WTC11 (cell line): ENCODE measurements at regions not wholly inside any gene's neighbourhood (a gene's known extent, or its start where the extent isn't known, plus 50 kb on each side); places are given as distances from the start of the nearest gene placed in this dataset.

Source experiments
- ATAC-seq: fragments of 200-7000 bp; cut with Tn5 transposase; 2 replicates; pipeline ENCODE4 v1.10.0; 2021; ENCODE audit warnings: mild to moderate bottlenecking, moderate library complexity
- CTCF ChIA-PET: fragments of 300-600 bp; sonication (Branson Sonifier 250); formaldehyde crosslinking; loops from one replicate; lab custom pipeline; 2021; ENCODE audit warnings: antibody characterized with exemption; lab: Charles Lee
- POLR2A ChIA-PET: fragments of 350-600 bp; sonication (Branson Sonifier 250); formaldehyde crosslinking; loops from one replicate; lab custom pipeline; 2021; ENCODE audit warnings: antibody characterized with exemption; lab: Charles Lee
- DNase-seq: peaks from one replicate; pipeline ENCODE4 v3.0.0; 2021; ENCODE audit warnings: low spot score
- H3K27ac Mint-ChIP-seq: 2 replicates; pipeline ENCODE4 v1.8.0; 2021; ENCODE audit warnings: mixed read lengths
- H3K27me3 Mint-ChIP-seq: 2 replicates; pipeline ENCODE4 v1.8.0; 2021; ENCODE audit warnings: low read depth, mild to moderate bottlenecking, moderate library complexity, mixed read lengths
- H3K36me3 Mint-ChIP-seq: 2 replicates; pipeline ENCODE4 v1.8.0; 2021; ENCODE audit warnings: mixed read lengths
- H3K4me1 Mint-ChIP-seq: 2 replicates; pipeline ENCODE4 v1.8.0; 2022; ENCODE audit warnings: mixed read lengths
- H3K4me3 Mint-ChIP-seq: 2 replicates; pipeline ENCODE4 v1.8.0; 2021; ENCODE audit warnings: mild to moderate bottlenecking, moderate library complexity, mixed read lengths
- H3K9me3 Mint-ChIP-seq: 2 replicates; pipeline ENCODE4 v1.8.0; 2021; ENCODE audit warnings: mixed read lengths
- CBFB ChIP-seq: sonication (generic); formaldehyde crosslinking; IDR thresholded peaks from 2 replicates; pipeline ENCODE4 v1.8.1; 2022; ENCODE audit warnings: mild to moderate bottlenecking, low read depth, missing genetic modification reagents
- CREM ChIP-seq: sonication (generic); formaldehyde crosslinking; IDR thresholded peaks from 2 replicates; pipeline ENCODE4 v1.8.1; 2022; ENCODE audit warnings: mild to moderate bottlenecking, missing genetic modification reagents, moderate library complexity
- EMX1 ChIP-seq: fragments of 250-450 bp; sonication (Bioruptor Pico); IDR thresholded peaks from 2 replicates; pipeline ENCODE4 v1.8.0; 2021; ENCODE audit warnings: mild to moderate bottlenecking
- GABPB1 ChIP-seq: sonication (generic); formaldehyde crosslinking; IDR thresholded peaks from 2 replicates; pipeline ENCODE4 v1.8.1; 2023; ENCODE audit warnings: mild to moderate bottlenecking, missing genetic modification reagents
- NFYB ChIP-seq: sonication (generic); formaldehyde crosslinking; conservative IDR thresholded peaks from 2 replicates; pipeline ENCODE4 v1.8.0; 2022; ENCODE audit warnings: low read depth, missing genetic modification reagents
- NR3C1 ChIP-seq: sonication (generic); formaldehyde crosslinking; conservative IDR thresholded peaks from 2 replicates; pipeline ENCODE4 v1.8.1; 2023; ENCODE audit warnings: low read depth, mild to moderate bottlenecking, missing genetic modification reagents
- RELA ChIP-seq: sonication (generic); formaldehyde crosslinking; IDR thresholded peaks from 2 replicates; pipeline ENCODE4 v1.8.1; 2022; ENCODE audit warnings: missing genetic modification reagents, mild to moderate bottlenecking, borderline replicate concordance
- ZNF121 ChIP-seq: sonication (generic); formaldehyde crosslinking; IDR thresholded peaks from 2 replicates; pipeline ENCODE4 v1.8.0; 2023; ENCODE audit warnings: missing genetic modification reagents
- ZNF232 ChIP-seq: sonication (generic); formaldehyde crosslinking; IDR thresholded peaks from 2 replicates; pipeline ENCODE4 v1.8.0; 2022; ENCODE audit warnings: mild to moderate bottlenecking, missing genetic modification reagents
- ZNF263 ChIP-seq: sonication (generic); formaldehyde crosslinking; IDR thresholded peaks from 2 replicates; pipeline ENCODE4 v1.8.1; 2022; ENCODE audit warnings: low read depth, mild to moderate bottlenecking, moderate library complexity, missing genetic modification reagents
- ZNF317 ChIP-seq: sonication (generic); formaldehyde crosslinking; IDR thresholded peaks from 2 replicates; pipeline ENCODE4 v1.8.1; 2023; ENCODE audit warnings: low read depth, mild to moderate bottlenecking, moderate library complexity, missing genetic modification reagents, borderline replicate concordance
- ZNF396 ChIP-seq: fragments of 250-450 bp; sonication (Bioruptor Pico); IDR thresholded peaks from 2 replicates; pipeline ENCODE4 v1.8.0; 2021; ENCODE audit warnings: mild to moderate bottlenecking, moderate library complexity, borderline replicate concordance
- ZNF423 ChIP-seq: fragments of 250-450 bp; sonication (Bioruptor Pico); IDR thresholded peaks from 2 replicates; pipeline ENCODE4 v2.1.2; 2022; ENCODE audit warnings: mild to moderate bottlenecking, moderate library complexity
- TF ChIP-seq, protein P1 (sequence below): sonication (generic); formaldehyde crosslinking; IDR thresholded peaks from 2 replicates; pipeline ENCODE4 v1.8.1; 2022; ENCODE audit warnings: low read depth, missing genetic modification reagents, borderline replicate concordance
- TF ChIP-seq, protein P2 (sequence below): sonication (generic); formaldehyde crosslinking; IDR thresholded peaks from 2 replicates; pipeline ENCODE4 v1.8.0; 2022; ENCODE audit warnings: missing genetic modification reagents
- TF ChIP-seq, protein P3 (sequence below): sonication (generic); formaldehyde crosslinking; IDR thresholded peaks from 2 replicates; pipeline ENCODE4 v1.8.0; 2022; ENCODE audit warnings: mild to moderate bottlenecking, missing genetic modification reagents
- TF ChIP-seq, protein P4 (sequence below): fragments of 250-450 bp; sonication (Bioruptor Pico); IDR thresholded peaks from 2 replicates; pipeline ENCODE4 v1.8.0; 2021; ENCODE audit warnings: mild to moderate bottlenecking
- TF ChIP-seq, protein P5 (sequence below): fragments of 250-450 bp; sonication (Bioruptor Pico); IDR thresholded peaks from 2 replicates; pipeline ENCODE4 v1.9.0; 2021; ENCODE audit warnings: mild to moderate bottlenecking, borderline replicate concordance

DNA sequence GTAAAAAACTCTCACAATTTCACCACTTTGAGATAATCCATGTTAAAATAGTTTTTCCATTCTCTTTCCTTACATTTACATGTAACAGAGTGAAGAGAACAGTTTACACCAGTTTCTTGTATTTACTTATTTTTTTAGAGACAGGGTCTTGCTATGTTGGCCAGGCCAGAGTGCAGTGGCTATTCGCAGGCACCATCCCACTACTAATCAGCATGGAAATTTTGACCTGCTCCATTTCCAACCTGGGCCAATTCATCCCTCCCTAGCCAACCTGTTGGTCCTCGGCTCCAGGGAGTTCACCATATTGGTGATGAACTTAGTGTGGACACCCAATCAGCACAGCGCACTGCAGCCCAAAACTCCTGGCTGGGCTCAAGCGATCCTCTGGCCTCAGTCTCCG is 74.1 kb downstream of the LYZL2 start:
- Mint-ChIP-seq H3K36me3 (no peaks in the 10 kb centered on the region), H3K27ac (no peak overlapping the region; the same call in 1 of the 2 replicates), H3K27me3 (no peaks in the 10 kb centered on the region), H3K4me3 (no peak overlapping the region), H3K9me3 (no peaks in the 10 kb centered on the region), H3K4me1 (peaks cover 50% of the 10 kb centered on the region)
- no peak for ATAC-seq
- TF ChIP-seq CBFB (CRISPR knock-in tag) (no peak), ZNF121 (CRISPR knock-in tag) (peak; percentile 91), ZNF232 (no peak)
- CTCF ChIA-PET, result interaction anchor here (2.8 kb wide), 1 partner anchor 36 kb away, joined by 16 read pairs; no protein-coding TSS in a partner anchor
- POLR2A ChIA-PET, result no interaction called here
- no peak for DNase-seq

DNA sequence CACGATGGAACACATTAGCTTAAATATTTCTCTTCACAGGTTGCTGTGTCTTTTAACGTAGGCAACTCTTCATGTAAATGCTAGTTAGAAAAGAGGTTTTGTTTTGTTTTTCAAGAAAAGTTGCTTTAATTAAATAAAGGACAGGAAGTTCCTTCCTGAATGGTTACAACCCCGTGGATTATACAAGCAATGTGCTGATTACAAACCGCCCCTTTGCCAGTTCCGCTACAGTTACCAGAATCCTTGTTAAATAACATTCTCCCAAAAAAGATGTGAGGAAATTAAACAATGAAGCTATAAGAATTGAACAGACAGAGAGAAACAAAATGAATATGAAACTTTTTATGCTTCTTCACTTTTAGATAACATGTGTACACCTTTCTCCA is 75.1 kb downstream of the LYZL2 start:
- no peak for ATAC-seq
- H3K4me3 Mint-ChIP-seq, result peak overlapping the region; percentile 54
- POLR2A ChIA-PET, result interaction anchor here (1.0 kb wide), 1 partner anchor 33 kb away, joined by 3 read pairs; no protein-coding TSS in a partner anchor

More for the DNA sequence above, 75.1 kb downstream of the LYZL2 start:
- Mint-ChIP-seq H3K27ac (peak overlapping the region; percentile 98), H3K4me1 (peaks cover 49% of the 10 kb centered on the region), H3K9me3 (no peaks in the 10 kb centered on the region), H3K27me3 (no peaks in the 10 kb centered on the region), H3K36me3 (no peaks in the 10 kb centered on the region)
- CTCF ChIA-PET, result interaction anchor here (0.6 to 2.8 kb wide), 4 partner anchors 18 to 1134 kb away, joined by 3 to 16 read pairs (median 4); no protein-coding TSS in a partner anchor
- TF ChIP-seq, protein P1, sequence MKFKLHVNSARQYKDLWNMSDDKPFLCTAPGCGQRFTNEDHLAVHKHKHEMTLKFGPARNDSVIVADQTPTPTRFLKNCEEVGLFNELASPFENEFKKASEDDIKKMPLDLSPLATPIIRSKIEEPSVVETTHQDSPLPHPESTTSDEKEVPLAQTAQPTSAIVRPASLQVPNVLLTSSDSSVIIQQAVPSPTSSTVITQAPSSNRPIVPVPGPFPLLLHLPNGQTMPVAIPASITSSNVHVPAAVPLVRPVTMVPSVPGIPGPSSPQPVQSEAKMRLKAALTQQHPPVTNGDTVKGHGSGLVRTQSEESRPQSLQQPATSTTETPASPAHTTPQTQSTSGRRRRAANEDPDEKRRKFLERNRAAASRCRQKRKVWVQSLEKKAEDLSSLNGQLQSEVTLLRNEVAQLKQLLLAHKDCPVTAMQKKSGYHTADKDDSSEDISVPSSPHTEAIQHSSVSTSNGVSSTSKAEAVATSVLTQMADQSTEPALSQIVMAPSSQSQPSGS (CRISPR knock-in tag), result no peak
- TF ChIP-seq, protein P2, sequence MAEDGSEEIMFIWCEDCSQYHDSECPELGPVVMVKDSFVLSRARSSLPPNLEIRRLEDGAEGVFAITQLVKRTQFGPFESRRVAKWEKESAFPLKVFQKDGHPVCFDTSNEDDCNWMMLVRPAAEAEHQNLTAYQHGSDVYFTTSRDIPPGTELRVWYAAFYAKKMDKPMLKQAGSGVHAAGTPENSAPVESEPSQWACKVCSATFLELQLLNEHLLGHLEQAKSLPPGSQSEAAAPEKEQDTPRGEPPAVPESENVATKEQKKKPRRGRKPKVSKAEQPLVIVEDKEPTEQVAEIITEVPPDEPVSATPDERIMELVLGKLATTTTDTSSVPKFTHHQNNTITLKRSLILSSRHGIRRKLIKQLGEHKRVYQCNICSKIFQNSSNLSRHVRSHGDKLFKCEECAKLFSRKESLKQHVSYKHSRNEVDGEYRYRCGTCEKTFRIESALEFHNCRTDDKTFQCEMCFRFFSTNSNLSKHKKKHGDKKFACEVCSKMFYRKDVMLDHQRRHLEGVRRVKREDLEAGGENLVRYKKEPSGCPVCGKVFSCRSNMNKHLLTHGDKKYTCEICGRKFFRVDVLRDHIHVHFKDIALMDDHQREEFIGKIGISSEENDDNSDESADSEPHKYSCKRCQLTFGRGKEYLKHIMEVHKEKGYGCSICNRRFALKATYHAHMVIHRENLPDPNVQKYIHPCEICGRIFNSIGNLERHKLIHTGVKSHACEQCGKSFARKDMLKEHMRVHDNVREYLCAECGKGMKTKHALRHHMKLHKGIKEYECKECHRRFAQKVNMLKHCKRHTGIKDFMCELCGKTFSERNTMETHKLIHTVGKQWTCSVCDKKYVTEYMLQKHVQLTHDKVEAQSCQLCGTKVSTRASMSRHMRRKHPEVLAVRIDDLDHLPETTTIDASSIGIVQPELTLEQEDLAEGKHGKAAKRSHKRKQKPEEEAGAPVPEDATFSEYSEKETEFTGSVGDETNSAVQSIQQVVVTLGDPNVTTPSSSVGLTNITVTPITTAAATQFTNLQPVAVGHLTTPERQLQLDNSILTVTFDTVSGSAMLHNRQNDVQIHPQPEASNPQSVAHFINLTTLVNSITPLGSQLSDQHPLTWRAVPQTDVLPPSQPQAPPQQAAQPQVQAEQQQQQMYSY (CRISPR knock-in tag), result no peak
- no peak for TF ChIP-seq CREM (CRISPR knock-in tag)
- TF ChIP-seq ZNF396 (CRISPR knock-in tag), result no peak
- TF ChIP-seq ZNF423 (CRISPR knock-in tag), result no peak
- TF ChIP-seq NR3C1 (CRISPR knock-in tag), result no peak
- no peak for TF ChIP-seq EMX1 (CRISPR knock-in tag)
- TF ChIP-seq, protein P3, sequence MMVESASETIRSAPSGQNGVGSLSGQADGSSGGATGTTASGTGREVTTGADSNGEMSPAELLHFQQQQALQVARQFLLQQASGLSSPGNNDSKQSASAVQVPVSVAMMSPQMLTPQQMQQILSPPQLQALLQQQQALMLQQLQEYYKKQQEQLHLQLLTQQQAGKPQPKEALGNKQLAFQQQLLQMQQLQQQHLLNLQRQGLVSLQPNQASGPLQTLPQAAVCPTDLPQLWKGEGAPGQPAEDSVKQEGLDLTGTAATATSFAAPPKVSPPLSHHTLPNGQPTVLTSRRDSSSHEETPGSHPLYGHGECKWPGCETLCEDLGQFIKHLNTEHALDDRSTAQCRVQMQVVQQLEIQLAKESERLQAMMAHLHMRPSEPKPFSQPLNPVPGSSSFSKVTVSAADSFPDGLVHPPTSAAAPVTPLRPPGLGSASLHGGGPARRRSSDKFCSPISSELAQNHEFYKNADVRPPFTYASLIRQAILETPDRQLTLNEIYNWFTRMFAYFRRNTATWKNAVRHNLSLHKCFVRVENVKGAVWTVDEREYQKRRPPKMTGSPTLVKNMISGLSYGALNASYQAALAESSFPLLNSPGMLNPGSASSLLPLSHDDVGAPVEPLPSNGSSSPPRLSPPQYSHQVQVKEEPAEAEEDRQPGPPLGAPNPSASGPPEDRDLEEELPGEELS (CRISPR knock-in tag), result no peak
- TF ChIP-seq RELA (CRISPR knock-in tag), result no peak
- TF ChIP-seq, protein P4, sequence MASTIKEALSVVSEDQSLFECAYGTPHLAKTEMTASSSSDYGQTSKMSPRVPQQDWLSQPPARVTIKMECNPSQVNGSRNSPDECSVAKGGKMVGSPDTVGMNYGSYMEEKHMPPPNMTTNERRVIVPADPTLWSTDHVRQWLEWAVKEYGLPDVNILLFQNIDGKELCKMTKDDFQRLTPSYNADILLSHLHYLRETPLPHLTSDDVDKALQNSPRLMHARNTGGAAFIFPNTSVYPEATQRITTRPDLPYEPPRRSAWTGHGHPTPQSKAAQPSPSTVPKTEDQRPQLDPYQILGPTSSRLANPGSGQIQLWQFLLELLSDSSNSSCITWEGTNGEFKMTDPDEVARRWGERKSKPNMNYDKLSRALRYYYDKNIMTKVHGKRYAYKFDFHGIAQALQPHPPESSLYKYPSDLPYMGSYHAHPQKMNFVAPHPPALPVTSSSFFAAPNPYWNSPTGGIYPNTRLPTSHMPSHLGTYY (CRISPR knock-in tag), result no peak
- TF ChIP-seq, protein P5, sequence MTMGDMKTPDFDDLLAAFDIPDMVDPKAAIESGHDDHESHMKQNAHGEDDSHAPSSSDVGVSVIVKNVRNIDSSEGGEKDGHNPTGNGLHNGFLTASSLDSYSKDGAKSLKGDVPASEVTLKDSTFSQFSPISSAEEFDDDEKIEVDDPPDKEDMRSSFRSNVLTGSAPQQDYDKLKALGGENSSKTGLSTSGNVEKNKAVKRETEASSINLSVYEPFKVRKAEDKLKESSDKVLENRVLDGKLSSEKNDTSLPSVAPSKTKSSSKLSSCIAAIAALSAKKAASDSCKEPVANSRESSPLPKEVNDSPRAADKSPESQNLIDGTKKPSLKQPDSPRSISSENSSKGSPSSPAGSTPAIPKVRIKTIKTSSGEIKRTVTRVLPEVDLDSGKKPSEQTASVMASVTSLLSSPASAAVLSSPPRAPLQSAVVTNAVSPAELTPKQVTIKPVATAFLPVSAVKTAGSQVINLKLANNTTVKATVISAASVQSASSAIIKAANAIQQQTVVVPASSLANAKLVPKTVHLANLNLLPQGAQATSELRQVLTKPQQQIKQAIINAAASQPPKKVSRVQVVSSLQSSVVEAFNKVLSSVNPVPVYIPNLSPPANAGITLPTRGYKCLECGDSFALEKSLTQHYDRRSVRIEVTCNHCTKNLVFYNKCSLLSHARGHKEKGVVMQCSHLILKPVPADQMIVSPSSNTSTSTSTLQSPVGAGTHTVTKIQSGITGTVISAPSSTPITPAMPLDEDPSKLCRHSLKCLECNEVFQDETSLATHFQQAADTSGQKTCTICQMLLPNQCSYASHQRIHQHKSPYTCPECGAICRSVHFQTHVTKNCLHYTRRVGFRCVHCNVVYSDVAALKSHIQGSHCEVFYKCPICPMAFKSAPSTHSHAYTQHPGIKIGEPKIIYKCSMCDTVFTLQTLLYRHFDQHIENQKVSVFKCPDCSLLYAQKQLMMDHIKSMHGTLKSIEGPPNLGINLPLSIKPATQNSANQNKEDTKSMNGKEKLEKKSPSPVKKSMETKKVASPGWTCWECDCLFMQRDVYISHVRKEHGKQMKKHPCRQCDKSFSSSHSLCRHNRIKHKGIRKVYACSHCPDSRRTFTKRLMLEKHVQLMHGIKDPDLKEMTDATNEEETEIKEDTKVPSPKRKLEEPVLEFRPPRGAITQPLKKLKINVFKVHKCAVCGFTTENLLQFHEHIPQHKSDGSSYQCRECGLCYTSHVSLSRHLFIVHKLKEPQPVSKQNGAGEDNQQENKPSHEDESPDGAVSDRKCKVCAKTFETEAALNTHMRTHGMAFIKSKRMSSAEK (CRISPR knock-in tag), result no peak
- TF ChIP-seq ZNF317 (CRISPR knock-in tag), result no peak
- no peak for TF ChIP-seq ZNF232
- no peak for TF ChIP-seq ZNF263 (CRISPR knock-in tag)
- no peak for TF ChIP-seq NFYB
- TF ChIP-seq GABPB1 (CRISPR knock-in tag), result no peak
- DNase-seq, result no peak
